Lung (tissue), 11 donors: ENCODE measurements at regions not wholly inside any gene's neighbourhood (a gene's known extent, or its start where the extent isn't known, plus 50 kb on each side); places are given as distances from the start of the nearest gene placed in this dataset.

Experiments used
- ATAC-seq: fragments of 200-7000 bp; cut with Tn5 transposase; one replicate; pipeline ENCODE4 v1.9.1; 2020; ENCODE audit warnings: moderate number of reproducible peaks; ENCODE audit not compliant: insufficient read depth, low FRiP score
- DNase-seq, 3 donors: peaks; one replicate each; pipeline ENCODE4 v3.0.0-alpha.2; 2013 to 2017
- H3K27ac ChIP-seq, 2 donors: one replicate each; pipeline ENCODE4 v1.5.1; 2013; ENCODE audit warnings: mild to moderate bottlenecking in 2 of 2, moderate library complexity in 2 of 2, control low read depth in 1 of 2, inconsistent platforms in 1 of 2, low read depth in 1 of 2, low read length in 1 of 2
- H3K27me3 ChIP-seq, 3 donors: one replicate each; pipeline ENCODE4 v1.5.1; 2013; ENCODE audit warnings: low read length in 2 of 3; ENCODE audit not compliant: control insufficient read depth in 3 of 3, insufficient read depth in 3 of 3
- H3K36me3 ChIP-seq, 4 donors: one replicate each; pipeline ENCODE4 v1.5.1; 2013; ENCODE audit warnings: low read length in 4 of 4, mild to moderate bottlenecking in 1 of 4, moderate library complexity in 1 of 4; ENCODE audit not compliant: control insufficient read depth in 4 of 4, insufficient read depth in 4 of 4
- H3K4me1 ChIP-seq, 5 donors: one replicate each; pipeline ENCODE4 v1.5.1; 2013; ENCODE audit warnings: low read length in 5 of 5, mild to moderate bottlenecking in 2 of 5, moderate library complexity in 1 of 5; ENCODE audit not compliant: control insufficient read depth in 5 of 5, insufficient read depth in 5 of 5
- H3K4me3 ChIP-seq: one replicate; pipeline ENCODE4 v1.5.1; 2013; ENCODE audit warnings: mild to moderate bottlenecking, control low read depth, moderate library complexity
- H3K9ac ChIP-seq, 2 donors: one replicate each; pipeline ENCODE4 v1.5.1; 2013; ENCODE audit warnings: low read length in 2 of 2, control low read depth in 1 of 2; ENCODE audit not compliant: insufficient read depth in 1 of 2
- H3K9me3 ChIP-seq, 4 donors: one replicate each; pipeline ENCODE4 v1.5.1; 2013; ENCODE audit warnings: low read length in 3 of 4, mild to moderate bottlenecking in 1 of 4, moderate library complexity in 1 of 4; ENCODE audit not compliant: control insufficient read depth in 4 of 4, insufficient read depth in 3 of 4
- CTCF ChIP-seq: IDR thresholded peaks from 2 replicates; pipeline ENCODE4 v1.5.1; 2012; ENCODE audit warnings: mild to moderate bottlenecking; ENCODE audit errors: control extremely low read depth, extremely low read depth
- WGBS, 2 donors: extraction: QIAGEN DNeasy Blood & Tissue Kit; methylation state at CpG; one replicate each; pipeline ENCODE4 v1.1.7; 2013; 5-methylcytosine and 5-hydroxymethylcytosine counted together
- donor health status: control.
- donor health status: control.
- donor health status: Bipolar disorder and iron deficiency.
- donor health status: healthy.
- donor health status: DM: yes; HTN: yes; CAD: no.

GRCh38 chr4:149961876-149962597, 116.2 kb upstream of the DCLK2 start:
- DNase-seq (no peak), ATAC-seq (no peak)
- no peaks in the 10 kb centered on the region for H3K4me1 ChIP-seq
- H3K36me3 ChIP-seq: no peaks in the 10 kb centered on the region
- H3K9me3 ChIP-seq: no peaks in the 10 kb centered on the region
- no peak overlapping the region for H3K9ac ChIP-seq
- TF ChIP-seq CTCF: no peak
- WGBS, 2 donors: 88 to 93% methylated on average over 5 of the region's 5 CpGs
- H3K4me3 ChIP-seq: no peak overlapping the region
- H3K27ac ChIP-seq: no peak overlapping the region
- no peaks in the 10 kb centered on the region for H3K27me3 ChIP-seq

DNA sequence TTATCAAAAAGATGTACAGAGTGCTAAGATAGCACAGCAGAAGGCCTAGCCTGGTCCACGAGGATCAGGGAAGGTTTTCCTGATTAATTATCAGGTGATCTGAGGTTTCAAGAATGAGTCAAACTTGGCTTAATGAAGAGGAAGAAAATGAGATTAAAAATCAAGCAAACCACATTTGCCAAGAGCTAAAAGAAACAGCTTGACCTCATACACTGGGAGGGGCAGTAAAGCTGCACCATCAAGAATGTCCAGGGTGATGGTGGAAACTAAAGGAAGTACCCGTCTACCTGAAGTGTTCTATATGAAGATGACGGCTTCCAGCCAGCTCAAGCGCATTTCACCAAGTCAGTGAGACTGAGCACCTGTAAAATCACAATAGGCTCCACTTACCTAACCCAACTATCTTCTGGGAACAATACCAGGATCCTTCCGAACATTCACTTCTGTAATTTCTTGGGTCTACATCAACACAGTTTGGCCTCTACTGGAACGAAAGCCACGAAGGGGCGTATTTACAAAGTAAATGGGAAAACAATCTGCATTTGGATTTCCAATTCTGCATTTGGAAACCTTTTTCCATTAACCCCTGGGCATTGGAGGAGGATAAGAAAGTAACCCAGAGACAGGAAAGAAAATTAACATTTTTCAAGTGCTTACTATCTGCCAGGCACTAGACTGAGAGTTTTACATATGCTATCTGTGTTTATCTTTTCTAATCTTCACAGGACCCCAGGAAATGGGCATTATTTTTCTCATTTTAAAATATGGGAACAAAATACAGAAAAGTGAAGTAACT, 114.0 kb upstream of the DCLK2 start:
- no peaks in the 10 kb centered on the region for H3K9me3 ChIP-seq
- H3K4me1 ChIP-seq: no peaks in the 10 kb centered on the region
- DNase-seq: no peak
- no peak overlapping the region for H3K9ac ChIP-seq
- H3K4me3 ChIP-seq: no peak overlapping the region
- no peaks in the 10 kb centered on the region for H3K27me3 ChIP-seq
- WGBS, 2 donors: 90 to 94% methylated on average over 8 of the region's 8 CpGs
- no peak for TF ChIP-seq CTCF
- ATAC-seq: no peak
- no peaks in the 10 kb centered on the region for H3K36me3 ChIP-seq
- H3K27ac ChIP-seq: no peak overlapping the region

DNA sequence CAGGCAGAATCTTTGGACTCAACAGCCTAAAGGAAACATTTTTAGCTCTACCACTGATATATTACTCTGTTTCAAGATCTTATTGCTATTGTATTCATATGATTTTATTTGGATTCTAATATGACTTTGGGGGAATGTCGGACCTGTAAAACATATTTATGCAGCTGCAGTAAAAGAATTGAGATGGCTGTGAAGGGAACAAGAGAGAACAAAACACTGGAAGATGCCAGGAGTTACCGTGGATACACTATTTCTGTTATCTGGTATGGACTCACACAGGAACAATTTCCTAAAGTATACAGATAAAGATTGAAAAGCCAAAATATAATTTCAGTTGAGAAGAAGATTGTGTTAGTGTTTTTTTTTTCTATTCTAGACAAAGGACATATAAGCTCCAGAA, 113.0 kb upstream of the DCLK2 start:
- no peak overlapping the region for H3K9ac ChIP-seq
- no peaks in the 10 kb centered on the region for H3K27me3 ChIP-seq
- H3K27ac ChIP-seq: no peak overlapping the region
- no peak overlapping the region for H3K4me3 ChIP-seq
- 77 to 85% methylated on average over 2 of the region's 2 CpGs for WGBS, 2 donors
- DNase-seq (no peak), ATAC-seq (no peak)
- no peaks in the 10 kb centered on the region for H3K9me3 ChIP-seq
- no peaks in the 10 kb centered on the region for H3K36me3 ChIP-seq
- no peak for TF ChIP-seq CTCF
- no peaks in the 10 kb centered on the region for H3K4me1 ChIP-seq
